A673 (cell line): ENCODE measurements at regions not wholly inside any gene's neighbourhood (a gene's known extent, or its start where the extent isn't known, plus 50 kb on each side); places are given as distances from the start of the nearest gene placed in this dataset.

ENCODE experiments used
- BruUV-seq: library from RNA; stranded (reverse); fragments of 400-500 nt; replicated peaks from 2 replicates; lab custom pipeline; 2021; lab: Mats Ljungman, UMichigan
- CTCF ChIA-PET: fragments of 300-600 bp; sonication (Branson Sonifier 250); formaldehyde crosslinking; loops from one replicate; lab custom pipeline; 2022; ENCODE audit warnings: antibody characterized with exemption; lab: Charles Lee
- POLR2A ChIA-PET: fragments of 300-600 bp; sonication (Branson Sonifier 250); formaldehyde crosslinking; loops from one replicate; lab custom pipeline; 2022; ENCODE audit warnings: antibody characterized with exemption; ENCODE audit not compliant: low non-redundant PET; lab: Charles Lee
- DNase-seq: peaks from one replicate; pipeline ENCODE4 v3.0.0-alpha.2; 2015; ENCODE audit warnings: low spot score
- H3K27ac ChIP-seq: fragments of 200-600 bp; sonication (generic); 2 replicates; pipeline ENCODE4 v1.5.1; 2016; ENCODE audit warnings: mixed run types, low read depth, mild to moderate bottlenecking, mixed read lengths, antibody characterized with exemption, low read length; ENCODE audit not compliant: poor library complexity, severe bottlenecking
- H3K27me3 ChIP-seq: fragments of 200-600 bp; sonication (generic); replicated peaks from 2 replicates; pipeline ENCODE4 v1.6.1; 2017; ENCODE audit warnings: mixed run types, low read depth, mild to moderate bottlenecking, mixed read lengths, antibody characterized with exemption, low read length; ENCODE audit not compliant: insufficient read depth, poor library complexity
- H3K36me3 ChIP-seq: fragments of 200-600 bp; sonication (generic); 2 replicates; pipeline ENCODE4 v1.6.1; 2016; ENCODE audit warnings: mixed run types, mild to moderate bottlenecking, mixed read lengths, antibody characterized with exemption, low read length; ENCODE audit not compliant: insufficient read depth, poor library complexity, severe bottlenecking
- H3K4me1 ChIP-seq: fragments of 200-600 bp; sonication (generic); 2 replicates; pipeline ENCODE4 v1.6.1; 2017; ENCODE audit warnings: mixed run types, mild to moderate bottlenecking, mixed read lengths, antibody characterized with exemption, low read length; ENCODE audit not compliant: insufficient read depth, poor library complexity, severe bottlenecking
- H3K4me3 ChIP-seq: fragments of 200-600 bp; sonication (generic); 2 replicates; pipeline ENCODE4 v1.5.1; 2016; ENCODE audit warnings: low read depth, mixed run types, mild to moderate bottlenecking, mixed read lengths, low read length; ENCODE audit not compliant: poor library complexity, severe bottlenecking
- H3K9me3 ChIP-seq: fragments of 200-600 bp; sonication (generic); 2 replicates; pipeline ENCODE4 v1.6.1; 2016; ENCODE audit warnings: mixed run types, low read depth, mild to moderate bottlenecking, mixed read lengths, antibody characterized with exemption, low read length; ENCODE audit not compliant: poor library complexity, severe bottlenecking
- EZH2 ChIP-seq: fragments of 200-600 bp; sonication (generic); IDR thresholded peaks from 2 replicates; pipeline ENCODE4 v1.6.1; 2017; ENCODE audit warnings: borderline replicate concordance, low read depth, mild to moderate bottlenecking, mixed read lengths, antibody characterized with exemption, low read length; ENCODE audit not compliant: poor library complexity, severe bottlenecking
- intact Hi-C: fragments of 100-400 bp; cut with micrococcal nuclease; formaldehyde crosslinking; loops from one replicate; pipeline ENCODE4 v1.10.0; 2022; ENCODE audit not compliant: unreplicated experiment
- TF ChIP-seq, protein P1 (sequence below): fragments of 300-800, 200-600 bp; sonication (generic); conservative IDR thresholded peaks from 2 replicates; pipeline ENCODE4 v1.5.1; 2017; ENCODE audit warnings: low read depth, mild to moderate bottlenecking, antibody characterized with exemption, low read length, moderate library complexity, mixed read lengths

DNA sequence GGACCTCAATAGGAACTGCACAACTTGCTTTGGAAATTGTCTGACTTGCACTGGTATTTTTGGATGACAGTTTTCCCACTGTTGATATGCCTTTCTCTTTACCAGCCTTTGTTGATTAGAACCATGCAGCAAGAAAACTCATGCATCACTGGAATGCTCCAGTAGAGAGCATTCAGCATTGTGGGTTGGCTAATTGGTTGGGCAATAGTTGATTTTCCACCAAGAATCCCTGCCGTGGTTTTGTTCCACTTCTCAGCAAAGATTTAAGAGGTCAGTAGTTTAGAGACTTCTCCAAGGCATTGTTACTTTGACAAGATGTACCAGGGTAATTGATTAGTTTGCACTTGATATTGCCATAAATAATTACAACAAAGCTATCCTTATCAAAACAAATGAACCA, 260.0 kb downstream of the DHX35 start:
- H3K27ac ChIP-seq = no peak overlapping the region

DNA sequence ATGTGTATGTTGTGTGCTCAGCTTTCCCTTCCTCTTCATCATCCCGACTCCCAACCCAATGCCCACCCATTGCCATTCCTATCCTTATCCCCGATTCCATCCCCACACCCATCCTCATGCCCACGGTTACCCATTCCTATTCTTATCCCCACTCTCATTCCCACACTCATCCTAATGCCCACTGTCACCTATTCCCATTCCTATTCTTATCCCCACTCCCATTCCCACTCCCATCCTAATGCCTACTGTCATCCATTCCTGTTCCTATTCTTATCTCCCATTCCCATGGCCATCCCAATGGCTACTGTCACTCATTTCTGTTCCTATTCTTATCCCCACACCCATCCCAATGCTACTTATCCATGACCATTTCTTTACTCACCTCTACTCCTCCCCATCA, 254.1 kb downstream of the DHX35 start:
- Histone ChIP-seq H3K36me3 (no peaks in the 10 kb centered on the region), H3K4me1 (no peaks in the 10 kb centered on the region), H3K9me3 (no peaks in the 10 kb centered on the region), H3K27ac (no peak overlapping the region), H3K27me3 (peaks cover 43% of the 10 kb centered on the region), H3K4me3 (no peak overlapping the region)
- CTCF ChIA-PET = no interaction called here
- TF ChIP-seq, protein P1, sequence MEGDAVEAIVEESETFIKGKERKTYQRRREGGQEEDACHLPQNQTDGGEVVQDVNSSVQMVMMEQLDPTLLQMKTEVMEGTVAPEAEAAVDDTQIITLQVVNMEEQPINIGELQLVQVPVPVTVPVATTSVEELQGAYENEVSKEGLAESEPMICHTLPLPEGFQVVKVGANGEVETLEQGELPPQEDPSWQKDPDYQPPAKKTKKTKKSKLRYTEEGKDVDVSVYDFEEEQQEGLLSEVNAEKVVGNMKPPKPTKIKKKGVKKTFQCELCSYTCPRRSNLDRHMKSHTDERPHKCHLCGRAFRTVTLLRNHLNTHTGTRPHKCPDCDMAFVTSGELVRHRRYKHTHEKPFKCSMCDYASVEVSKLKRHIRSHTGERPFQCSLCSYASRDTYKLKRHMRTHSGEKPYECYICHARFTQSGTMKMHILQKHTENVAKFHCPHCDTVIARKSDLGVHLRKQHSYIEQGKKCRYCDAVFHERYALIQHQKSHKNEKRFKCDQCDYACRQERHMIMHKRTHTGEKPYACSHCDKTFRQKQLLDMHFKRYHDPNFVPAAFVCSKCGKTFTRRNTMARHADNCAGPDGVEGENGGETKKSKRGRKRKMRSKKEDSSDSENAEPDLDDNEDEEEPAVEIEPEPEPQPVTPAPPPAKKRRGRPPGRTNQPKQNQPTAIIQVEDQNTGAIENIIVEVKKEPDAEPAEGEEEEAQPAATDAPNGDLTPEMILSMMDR = no peak
- no peak for TF ChIP-seq EZH2
- no TSS peak for BruUV-seq
- POLR2A ChIA-PET = no interaction called here
- intact Hi-C loops = no loop called here
- DNase-seq = no peak

More for the DNA sequence above, 260.0 kb downstream of the DHX35 start:
- Histone ChIP-seq H3K27me3 (peaks cover 48% of the 10 kb centered on the region), H3K4me1 (no peaks in the 10 kb centered on the region), H3K9me3 (no peaks in the 10 kb centered on the region), H3K36me3 (no peaks in the 10 kb centered on the region), H3K4me3 (no peak overlapping the region)
- TF ChIP-seq, protein P1 = no peak
- TF ChIP-seq EZH2 = no peak
- BruUV-seq = no TSS peak
- ChIA-PET POLR2A (no interaction called here), CTCF (no interaction called here)
- intact Hi-C loops = no loop called here
- DNase-seq = no peak

GRCh38 chr20:39214828-39215227, 252.7 kb downstream of the DHX35 start:
- peaks cover 37% of the 10 kb centered on the region for H3K27me3 ChIP-seq
- TF ChIP-seq EZH2 = no peak
- TF ChIP-seq, protein P1 = no peak
- CTCF ChIA-PET = no interaction called here
- intact Hi-C loops = no loop called here
- H3K4me1 ChIP-seq = no peaks in the 10 kb centered on the region
- BruUV-seq = no TSS peak
- H3K27ac ChIP-seq = no peak overlapping the region
- POLR2A ChIA-PET = no interaction called here
- H3K9me3 ChIP-seq = no peaks in the 10 kb centered on the region
- no peaks in the 10 kb centered on the region for H3K36me3 ChIP-seq
- DNase-seq = no peak
- no peak overlapping the region for H3K4me3 ChIP-seq
